ENCODE measurements at regions not wholly inside any gene's neighbourhood (a gene's known extent, or its start where the extent isn't known, plus 50 kb on each side); places are given as distances from the start of the nearest gene placed in this dataset.
"Not testable (repeated sequence)": the region's sequence is repeated elsewhere in the genome, so short reads cannot be mapped to it uniquely, and the experiment has no call there.

- no peak for TF ChIP-seq ZNF114 (CRISPR knock-in tag; IDR thresholded peaks at IDR 0.05)
- no peak for TF ChIP-seq POLR2AphosphoS5 (IDR thresholded peaks at IDR 0.05; ENCODE audit: low read depth)
- TF ChIP-seq NANOG (IDR thresholded peaks at IDR 0.05; ENCODE audit: borderline replicate concordance): no peak
- no peak for TF ChIP-seq STAT1 (IDR thresholded peaks at IDR 0.05; ENCODE audit: unreplicated experiment)
- TF ChIP-seq CREB1 (CRISPR knock-in tag; IDR thresholded peaks at IDR 0.05; ENCODE audit: low read depth): no peak
- Histone ChIP-seq H3K27me3 (ENCODE audit: insufficient read depth) (no peaks in the 10 kb centered on the region), H3K36me3 (ENCODE audit: insufficient read depth) (no peaks in the 10 kb centered on the region), H3F3A (replicated peaks; ENCODE audit: low read depth) (no peaks in the 10 kb centered on the region), H3K4me3 (no peak overlapping the region), H3K9me2 (ENCODE audit: insufficient read depth) (no peaks in the 10 kb centered on the region), H2AFZ (peak overlapping the region; percentile 28; the same call in 1 of the 2 replicates), H3K79me2 (replicated peaks; ENCODE audit: insufficient read depth) (no peaks in the 10 kb centered on the region), H3K4me2 (no peak overlapping the region), H3K4me1 (ENCODE audit: insufficient read depth) (no peaks in the 10 kb centered on the region), H3K27ac (ENCODE audit: low read depth) (no peak overlapping the region), H4K20me1 (replicated peaks; ENCODE audit: insufficient read depth) (no peaks in the 10 kb centered on the region)
- H3K27me3 Mint-ChIP-seq (ENCODE audit: insufficient read depth, low read depth, poor library complexity): no peaks in the 10 kb centered on the region
- DNase-seq (ENCODE audit: low spot score) (no peak), ATAC-seq (no peak)
- H3K9me3 Mint-ChIP-seq: peaks cover 4% of the 10 kb centered on the region; the same call in 1 of the 3 replicates
- H3K4me1 Mint-ChIP-seq: no peaks in the 10 kb centered on the region
- no peak overlapping the region for H3K4me3 Mint-ChIP-seq
- H3K27ac Mint-ChIP-seq: no peak overlapping the region
- no peaks in the 10 kb centered on the region for H3K36me3 Mint-ChIP-seq (ENCODE audit: low read depth)
These were observed 558.8 kb upstream of the CHAC2 start for GRCh38 chr2:53208815-53209214.

- not testable (repeated sequence) for H3K79me2 ChIP-seq (replicated peaks; ENCODE audit: insufficient read depth); H3K4me1 Mint-ChIP-seq; H3K27ac Mint-ChIP-seq; H3K27me3 Mint-ChIP-seq (ENCODE audit: insufficient read depth, low read depth, poor library complexity); H3K4me3 Mint-ChIP-seq; H4K20me1 ChIP-seq (replicated peaks; ENCODE audit: insufficient read depth); H3K27me3 ChIP-seq (ENCODE audit: insufficient read depth); H3K36me3 Mint-ChIP-seq (ENCODE audit: low read depth); H3K9me2 ChIP-seq (ENCODE audit: insufficient read depth); DNase-seq (ENCODE audit: low spot score); H3K27ac ChIP-seq (ENCODE audit: low read depth); H3K4me2 ChIP-seq; H2AFZ ChIP-seq; H3F3A ChIP-seq (replicated peaks; ENCODE audit: low read depth); H3K4me3 ChIP-seq; H3K9me3 Mint-ChIP-seq; H3K4me1 ChIP-seq (ENCODE audit: insufficient read depth); H3K36me3 ChIP-seq (ENCODE audit: insufficient read depth); ATAC-seq
These were observed 561.4 kb upstream of the CHAC2 start for GRCh38 chr2:53206226-53206625.

GRCh38 chr2:53202063-53202462 lies 565.5 kb upstream of the CHAC2 start:
- Histone ChIP-seq H3K9me2 (ENCODE audit: insufficient read depth) (no peaks in the 10 kb centered on the region), H3K27me3 (ENCODE audit: insufficient read depth) (no peaks in the 10 kb centered on the region), H3K4me2 (no peak overlapping the region), H4K20me1 (replicated peaks; ENCODE audit: insufficient read depth) (no peaks in the 10 kb centered on the region), H3K4me3 (no peak overlapping the region), H2AFZ (no peak overlapping the region), H3K4me1 (ENCODE audit: insufficient read depth) (no peaks in the 10 kb centered on the region; the same call in 1 of the 2 replicates), H3F3A (replicated peaks; ENCODE audit: low read depth) (no peaks in the 10 kb centered on the region), H3K79me2 (replicated peaks; ENCODE audit: insufficient read depth) (no peaks in the 10 kb centered on the region), H3K36me3 (ENCODE audit: insufficient read depth) (no peaks in the 10 kb centered on the region), H3K27ac (ENCODE audit: low read depth) (no peak overlapping the region)
- Mint-ChIP-seq H3K36me3 (ENCODE audit: low read depth) (no peaks in the 10 kb centered on the region), H3K4me3 (no peak overlapping the region), H3K27me3 (ENCODE audit: insufficient read depth, low read depth, poor library complexity) (no peaks in the 10 kb centered on the region), H3K4me1 (no peaks in the 10 kb centered on the region), H3K9me3 (no peaks in the 10 kb centered on the region), H3K27ac (no peak overlapping the region)
- DNase-seq (ENCODE audit: low spot score) (peak; percentile 5), ATAC-seq (peak; percentile 25; the same call in 1 of the 3 replicates)
- TF ChIP-seq ZNF114 (CRISPR knock-in tag; IDR thresholded peaks at IDR 0.05): no peak
- no peak for TF ChIP-seq ZNF331 (CRISPR knock-in tag; IDR thresholded peaks at IDR 0.05; ENCODE audit: low read depth)
- no peak for TF ChIP-seq REST (IDR thresholded peaks at IDR 0.05; ENCODE audit: unreplicated experiment)
- TF ChIP-seq EZH2phosphoT487 (IDR thresholded peaks at IDR 0.05; ENCODE audit: unreplicated experiment): no peak
- TF ChIP-seq STAT1 (IDR thresholded peaks at IDR 0.05; ENCODE audit: unreplicated experiment): no peak
- no peak for TF ChIP-seq POLR2AphosphoS5 (IDR thresholded peaks at IDR 0.05; ENCODE audit: low read depth)
- TF ChIP-seq CTCF (conservative IDR thresholded peaks at IDR 0.05; ENCODE audit: low read depth in 2 of 2): peak; percentile 28 to 59; a peak in 3 of 4 replicates

Data from GM23338 (cell line).